Calu3 (cell line): ENCODE measurements at regions not wholly inside any gene's neighbourhood (a gene's known extent, or its start where the extent isn't known, plus 50 kb on each side); places are given as distances from the start of the nearest gene placed in this dataset.

Source experiments
- BruUV-seq: library from RNA; stranded (reverse); fragments of 400-500 nt; replicated peaks from 2 replicates; lab custom pipeline; 2021; lab: Mats Ljungman, UMichigan
- CTCF ChIA-PET: fragments of 300-600 bp; sonication (Branson Sonifier 250); formaldehyde crosslinking; loops from one replicate; lab custom pipeline; 2022; ENCODE audit warnings: antibody characterized with exemption; lab: Charles Lee
- DNase-seq: peaks from one replicate; pipeline ENCODE4 v3.0.0; 2022
- H3K27ac Mint-ChIP-seq: one replicate; pipeline ENCODE4 v1.8.0; 2022; ENCODE audit warnings: mixed read lengths; ENCODE audit not compliant: unreplicated experiment
- H3K27me3 Mint-ChIP-seq: one replicate; pipeline ENCODE4 v1.8.0; 2022; ENCODE audit warnings: mixed read lengths; ENCODE audit not compliant: unreplicated experiment
- H3K36me3 Mint-ChIP-seq: one replicate; pipeline ENCODE4 v1.8.0; 2022; ENCODE audit warnings: mild to moderate bottlenecking, moderate library complexity, mixed read lengths; ENCODE audit not compliant: insufficient read depth, unreplicated experiment
- H3K4me1 Mint-ChIP-seq: one replicate; pipeline ENCODE4 v1.8.0; 2022; ENCODE audit warnings: mild to moderate bottlenecking, low read depth, mixed read lengths; ENCODE audit not compliant: unreplicated experiment
- H3K4me3 Mint-ChIP-seq: one replicate; pipeline ENCODE4 v1.8.0; 2022; ENCODE audit warnings: mild to moderate bottlenecking, low read depth, moderate library complexity, mixed read lengths; ENCODE audit not compliant: unreplicated experiment
- H3K9me3 Mint-ChIP-seq: one replicate; pipeline ENCODE4 v1.8.0; 2022; ENCODE audit warnings: low read depth, mixed read lengths; ENCODE audit not compliant: unreplicated experiment
- CTCF ChIP-seq: fragments of 200-600 bp; IDR thresholded peaks from one replicate; pipeline ENCODE4 v1.8.0; 2022; ENCODE audit warnings: antibody characterized with exemption; ENCODE audit not compliant: unreplicated experiment
- intact Hi-C: fragments of 100-400 bp; cut with micrococcal nuclease; formaldehyde crosslinking; loops from one replicate; pipeline ENCODE4 v1.10.0; 2022; ENCODE audit not compliant: unreplicated experiment

- no TSS peak for BruUV-seq
- H3K9me3 Mint-ChIP-seq = peaks cover 13% of the 10 kb centered on the region
- H3K27me3 Mint-ChIP-seq = no peaks in the 10 kb centered on the region
- no peak overlapping the region for H3K4me3 Mint-ChIP-seq
- intact Hi-C loops = no loop called here
- TF ChIP-seq CTCF = no peak
- CTCF ChIA-PET = no interaction called here
- no peak for DNase-seq
- H3K27ac Mint-ChIP-seq = no peak overlapping the region
- H3K36me3 Mint-ChIP-seq = no peaks in the 10 kb centered on the region
- no peaks in the 10 kb centered on the region for H3K4me1 Mint-ChIP-seq
These were observed 925.7 kb downstream of the DCDC2C start for GRCh38 chr2:4628998-4629501.

GRCh38 chr2:4635289-4635688, 931.9 kb downstream of the DCDC2C start:
- peaks cover 8% of the 10 kb centered on the region for H3K9me3 Mint-ChIP-seq
- intact Hi-C loops = no loop called here
- CTCF ChIA-PET = no interaction called here
- H3K27me3 Mint-ChIP-seq = no peaks in the 10 kb centered on the region
- BruUV-seq = no TSS peak
- no peak overlapping the region for H3K4me3 Mint-ChIP-seq
- H3K4me1 Mint-ChIP-seq = no peaks in the 10 kb centered on the region
- no peak overlapping the region for H3K27ac Mint-ChIP-seq
- no peak for DNase-seq
- no peak for TF ChIP-seq CTCF
- H3K36me3 Mint-ChIP-seq = no peaks in the 10 kb centered on the region

- H3K27ac Mint-ChIP-seq = no peak overlapping the region
- no peaks in the 10 kb centered on the region for H3K4me1 Mint-ChIP-seq
- peaks cover 9% of the 10 kb centered on the region for H3K9me3 Mint-ChIP-seq
- H3K36me3 Mint-ChIP-seq = no peaks in the 10 kb centered on the region
- CTCF ChIA-PET = no interaction called here
- intact Hi-C loops = no loop called here
- no peak overlapping the region for H3K4me3 Mint-ChIP-seq
- DNase-seq = no peak
- H3K27me3 Mint-ChIP-seq = no peaks in the 10 kb centered on the region
- BruUV-seq = no TSS peak
- no peak for TF ChIP-seq CTCF
These were observed 950.6 kb downstream of the DCDC2C start for GRCh38 chr2:4653991-4654390.

GRCh38 chr2:4656326-4656725, 953.0 kb downstream of the DCDC2C start:
- Mint-ChIP-seq H3K27me3 (no peaks in the 10 kb centered on the region), H3K9me3 (peaks cover 9% of the 10 kb centered on the region), H3K36me3 (no peaks in the 10 kb centered on the region), H3K4me3 (no peak overlapping the region), H3K27ac (no peak overlapping the region), H3K4me1 (no peaks in the 10 kb centered on the region)
- intact Hi-C loops = no loop called here
- CTCF ChIA-PET = no interaction called here
- no peak for DNase-seq
- no TSS peak for BruUV-seq
- TF ChIP-seq CTCF = no peak
